ENCODE measurements at regions not wholly inside any gene's neighbourhood (a gene's known extent, or its start where the extent isn't known, plus 50 kb on each side); places are given as distances from the start of the nearest gene placed in this dataset.

DNA sequence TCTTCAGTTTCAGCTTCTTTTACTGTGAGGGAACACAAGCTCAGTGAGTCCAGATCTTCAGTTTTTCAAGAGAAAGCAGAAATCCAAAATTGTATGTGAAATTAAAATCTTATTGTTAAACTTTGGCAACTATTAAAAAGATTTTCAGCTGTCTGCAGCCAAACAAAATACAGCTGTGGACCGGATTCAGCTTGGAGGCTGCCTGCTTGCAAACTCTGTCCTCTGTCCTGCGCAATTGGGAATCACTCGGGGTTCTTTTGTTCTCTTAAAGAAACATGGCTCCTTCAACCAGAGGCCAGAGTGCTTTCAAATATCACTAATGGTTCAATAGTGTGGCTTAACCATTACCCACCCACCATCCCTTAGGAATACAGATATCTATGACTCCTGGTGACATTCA lies 201.2 kb downstream of the CHIC2 start:
- no peak overlapping the region for H3K4me3 ChIP-seq (ENCODE audit: low read depth, low read length)
- TF ChIP-seq, protein P1, sequence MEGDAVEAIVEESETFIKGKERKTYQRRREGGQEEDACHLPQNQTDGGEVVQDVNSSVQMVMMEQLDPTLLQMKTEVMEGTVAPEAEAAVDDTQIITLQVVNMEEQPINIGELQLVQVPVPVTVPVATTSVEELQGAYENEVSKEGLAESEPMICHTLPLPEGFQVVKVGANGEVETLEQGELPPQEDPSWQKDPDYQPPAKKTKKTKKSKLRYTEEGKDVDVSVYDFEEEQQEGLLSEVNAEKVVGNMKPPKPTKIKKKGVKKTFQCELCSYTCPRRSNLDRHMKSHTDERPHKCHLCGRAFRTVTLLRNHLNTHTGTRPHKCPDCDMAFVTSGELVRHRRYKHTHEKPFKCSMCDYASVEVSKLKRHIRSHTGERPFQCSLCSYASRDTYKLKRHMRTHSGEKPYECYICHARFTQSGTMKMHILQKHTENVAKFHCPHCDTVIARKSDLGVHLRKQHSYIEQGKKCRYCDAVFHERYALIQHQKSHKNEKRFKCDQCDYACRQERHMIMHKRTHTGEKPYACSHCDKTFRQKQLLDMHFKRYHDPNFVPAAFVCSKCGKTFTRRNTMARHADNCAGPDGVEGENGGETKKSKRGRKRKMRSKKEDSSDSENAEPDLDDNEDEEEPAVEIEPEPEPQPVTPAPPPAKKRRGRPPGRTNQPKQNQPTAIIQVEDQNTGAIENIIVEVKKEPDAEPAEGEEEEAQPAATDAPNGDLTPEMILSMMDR (IDR thresholded peaks at IDR 0.05; ENCODE audit: insufficient read depth, low read depth, low read length, missing control alignments) = no peak
- no peak for DNase-seq (ENCODE audit: low read depth)

DNA sequence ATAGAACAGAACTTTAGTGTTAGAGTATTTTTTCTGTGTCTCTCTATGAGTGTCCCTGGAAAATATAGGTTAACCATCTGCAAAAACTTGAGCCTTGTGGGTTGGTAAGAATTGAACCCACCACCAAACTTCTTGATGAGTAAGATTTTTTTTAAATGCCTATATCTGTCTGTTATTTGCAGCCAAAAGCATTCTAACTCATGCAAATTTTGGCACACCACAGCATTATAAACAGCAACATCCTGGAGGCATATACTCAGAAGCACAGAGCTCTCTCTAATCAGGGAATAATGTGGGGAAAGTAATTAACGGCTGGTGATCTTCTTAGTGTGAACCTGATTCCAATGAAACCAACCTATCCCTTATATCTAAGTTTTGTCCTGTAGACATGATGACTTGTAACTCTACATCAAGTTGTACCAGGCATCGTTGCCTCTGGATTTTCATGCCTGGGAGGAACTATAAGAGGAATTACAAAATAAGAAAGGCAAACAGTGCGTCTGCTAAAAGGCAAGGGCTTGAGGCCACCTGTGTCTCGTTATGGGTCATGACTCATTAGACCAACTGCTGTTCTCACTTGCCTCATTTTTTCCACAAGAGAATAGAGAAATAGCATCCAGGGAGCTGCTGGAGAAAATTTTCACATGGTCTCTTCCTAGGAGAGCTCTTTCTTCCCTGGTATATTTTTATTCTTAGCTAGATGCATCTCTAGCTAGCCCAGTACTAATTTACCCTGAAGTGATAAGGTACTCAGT lies 202.4 kb downstream of the CHIC2 start:
- TF ChIP-seq, protein P1 (IDR thresholded peaks at IDR 0.05; ENCODE audit: insufficient read depth, low read depth, low read length, missing control alignments) = no peak
- no peak overlapping the region for H3K4me3 ChIP-seq (ENCODE audit: low read depth, low read length)
- DNase-seq (ENCODE audit: low read depth) = no peak

DNA sequence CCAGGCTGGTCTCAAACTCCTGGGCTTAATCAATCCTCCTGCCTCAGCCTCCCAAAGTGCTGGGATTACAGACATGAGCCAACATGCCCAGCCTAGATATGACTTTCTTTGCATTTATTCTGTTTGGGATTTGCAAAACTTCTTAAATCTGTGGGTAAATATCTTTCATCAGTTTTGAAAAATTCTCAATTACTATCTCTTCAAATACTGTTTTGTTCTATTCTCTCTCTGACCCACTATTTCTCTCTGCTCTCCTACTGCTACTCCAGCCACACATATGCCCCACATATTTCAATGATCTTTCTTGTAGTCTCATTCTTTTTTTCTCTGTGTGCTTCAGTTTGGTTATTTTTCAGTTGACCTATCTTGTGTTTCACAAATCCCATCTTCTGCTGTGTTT lies 205.1 kb downstream of the CHIC2 start:
- DNase-seq (ENCODE audit: low read depth) = no peak
- TF ChIP-seq, protein P1 (IDR thresholded peaks at IDR 0.05; ENCODE audit: insufficient read depth, low read depth, low read length, missing control alignments) = no peak
- no peak overlapping the region for H3K4me3 ChIP-seq (ENCODE audit: low read depth, low read length)

DNA sequence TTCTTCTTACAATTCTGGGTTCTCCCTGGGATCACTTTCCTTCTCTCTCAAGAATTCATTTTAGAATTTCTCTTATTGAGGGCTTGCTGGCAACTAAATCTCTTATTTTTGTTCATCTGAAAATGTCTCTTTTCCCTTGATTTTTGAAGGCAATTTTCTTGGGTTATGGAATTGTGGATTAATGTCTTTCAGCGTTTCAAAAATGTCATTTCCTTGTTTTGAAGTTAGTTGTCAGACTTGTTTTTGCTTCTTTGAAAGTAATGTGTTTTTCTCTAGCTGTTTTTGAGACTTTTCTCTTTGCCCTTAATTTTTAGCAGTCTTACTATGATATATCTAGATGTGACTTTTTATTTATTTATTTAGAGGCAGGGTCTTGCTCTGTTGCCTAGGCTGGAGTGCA lies 205.7 kb downstream of the CHIC2 start:
- no peak overlapping the region for H3K4me3 ChIP-seq (ENCODE audit: low read depth, low read length)
- no peak for DNase-seq (ENCODE audit: low read depth)
- TF ChIP-seq, protein P1 (IDR thresholded peaks at IDR 0.05; ENCODE audit: insufficient read depth, low read depth, low read length, missing control alignments) = no peak

DNA sequence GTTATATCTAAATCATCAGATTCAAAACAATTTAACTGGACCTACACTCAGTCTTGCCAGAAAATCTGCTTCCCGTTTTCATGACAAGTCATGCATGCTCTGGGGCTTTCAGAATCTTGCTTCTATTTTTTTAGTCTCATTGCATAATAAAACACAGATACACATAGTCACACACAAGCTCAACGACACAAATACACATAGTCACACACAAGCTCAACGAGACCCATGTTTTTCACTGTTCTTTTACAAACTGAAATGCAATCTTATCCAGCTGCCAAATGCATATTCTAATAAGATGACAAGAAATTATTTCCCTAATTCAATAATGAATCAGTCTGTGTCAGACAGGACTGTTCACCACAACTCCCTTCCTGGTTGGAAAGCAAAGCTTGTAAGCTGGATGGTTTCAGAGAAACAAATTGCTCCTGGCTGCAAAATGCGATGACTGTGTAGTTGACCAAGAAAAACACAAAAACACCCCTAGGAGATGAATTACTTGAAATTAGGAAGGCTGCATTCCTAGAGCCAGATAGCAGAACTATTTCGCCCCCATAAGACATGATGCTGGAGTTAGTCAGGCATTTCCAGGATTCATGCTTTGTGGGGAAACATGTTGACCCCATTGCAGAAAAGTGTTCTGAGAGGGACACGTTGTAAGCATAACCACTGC lies 208.7 kb downstream of the CHIC2 start:
- TF ChIP-seq, protein P1 (IDR thresholded peaks at IDR 0.05; ENCODE audit: insufficient read depth, low read depth, low read length, missing control alignments) = no peak
- no peak for DNase-seq (ENCODE audit: low read depth)
- H3K4me3 ChIP-seq (ENCODE audit: low read depth, low read length) = no peak overlapping the region

DNA sequence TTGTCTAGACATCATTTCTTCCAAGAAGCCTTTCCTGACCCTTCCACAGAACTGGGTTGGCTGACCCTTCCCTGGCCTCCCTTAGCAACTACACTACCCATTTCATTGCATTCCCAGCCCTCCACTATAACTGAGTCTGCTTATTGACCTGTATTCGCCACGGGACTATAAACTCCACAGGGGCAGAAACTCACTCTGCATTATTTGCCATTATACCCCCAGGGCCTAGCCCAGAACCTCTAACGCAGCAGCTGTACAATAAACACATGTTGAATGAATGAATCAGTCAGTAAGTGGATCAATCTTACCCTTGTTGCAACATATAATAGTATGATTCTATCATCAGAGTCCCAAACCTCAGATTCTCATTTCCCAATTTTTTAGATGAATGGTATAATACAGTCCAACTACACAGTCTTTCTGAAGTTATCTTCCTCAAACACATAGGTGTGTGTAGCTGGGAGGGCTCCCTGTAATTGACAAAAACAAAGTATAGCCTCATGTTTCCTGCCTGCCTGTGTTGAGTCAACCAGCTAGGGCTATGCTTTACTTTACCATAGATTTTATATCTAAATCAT lies 209.3 kb downstream of the CHIC2 start:
- H3K4me3 ChIP-seq (ENCODE audit: low read depth, low read length) = no peak overlapping the region
- DNase-seq (ENCODE audit: low read depth) = no peak
- TF ChIP-seq, protein P1 (IDR thresholded peaks at IDR 0.05; ENCODE audit: insufficient read depth, low read depth, low read length, missing control alignments) = no peak

All from GM12865 (cell line).